T1000 (cell line): ENCODE measurements at regions not wholly inside any gene's neighbourhood (a gene's known extent, or its start where the extent isn't known, plus 50 kb on each side); places are given as distances from the start of the nearest gene placed in this dataset.
"Not testable (repeated sequence)": the region's sequence is repeated elsewhere in the genome, so short reads cannot be mapped to it uniquely, and the experiment has no call there.

Source experiments
- DNase-seq: peaks from one replicate; lab custom pipeline; 2025; ENCODE audit warnings: mixed read lengths; lab: John Stamatoyannopoulos, UW

- DNase-seq, result no peak
Observed at GRCh38 chr4:17060230-17060629, 161.8 kb upstream of the LDB2 start.

- DNase-seq, result no peak
Observed at GRCh38 chr4:17058916-17059741, 160.7 kb upstream of the LDB2 start.

DNA sequence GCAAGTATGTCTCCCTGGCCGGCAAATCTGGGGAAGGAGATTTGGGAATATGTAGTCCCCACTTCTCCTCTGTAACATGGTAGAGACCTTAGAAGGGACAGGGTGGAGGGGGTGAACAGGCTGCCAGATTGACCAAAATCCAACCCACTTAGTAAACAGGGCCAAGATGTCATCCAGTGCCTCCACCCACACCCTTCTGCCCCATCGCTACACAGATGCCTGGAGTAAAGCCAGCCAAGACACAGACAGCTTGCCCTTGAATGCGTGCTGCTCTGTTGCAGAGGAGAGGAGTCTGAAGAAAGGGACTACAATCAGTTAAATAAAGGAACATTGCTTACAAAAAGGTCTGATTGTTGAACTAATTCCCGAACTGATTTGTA, 160.1 kb upstream of the LDB2 start:
- DNase-seq, result no peak

GRCh38 chr4:17057035-17057434, 158.6 kb upstream of the LDB2 start:
- DNase-seq, result no peak

- peak; percentile 52 for DNase-seq
Observed at GRCh38 chr4:17055788-17056187, 157.3 kb upstream of the LDB2 start.

DNA sequence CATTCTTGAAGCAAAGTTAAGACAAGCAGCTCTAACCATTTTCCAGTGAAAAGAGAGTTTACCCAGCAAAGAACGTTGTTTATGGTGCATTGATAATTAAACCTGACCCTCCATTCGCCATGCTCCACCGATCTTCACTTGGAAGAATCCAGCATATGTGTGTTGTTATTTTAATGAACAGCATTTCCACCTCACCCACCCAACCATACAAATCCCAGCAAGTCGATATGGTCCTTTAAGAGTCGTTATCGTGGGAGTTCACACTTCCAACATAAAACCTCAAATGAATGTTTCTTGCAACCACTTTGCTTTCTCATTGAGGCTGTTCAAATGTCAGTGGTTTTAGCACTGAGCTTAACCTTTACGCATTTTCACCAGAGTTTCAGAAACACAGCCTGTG, 147.4 kb upstream of the LDB2 start:
- DNase-seq, result no peak

- no peak for DNase-seq
Observed at GRCh38 chr4:17038510-17039176, 140.2 kb upstream of the LDB2 start.

DNA sequence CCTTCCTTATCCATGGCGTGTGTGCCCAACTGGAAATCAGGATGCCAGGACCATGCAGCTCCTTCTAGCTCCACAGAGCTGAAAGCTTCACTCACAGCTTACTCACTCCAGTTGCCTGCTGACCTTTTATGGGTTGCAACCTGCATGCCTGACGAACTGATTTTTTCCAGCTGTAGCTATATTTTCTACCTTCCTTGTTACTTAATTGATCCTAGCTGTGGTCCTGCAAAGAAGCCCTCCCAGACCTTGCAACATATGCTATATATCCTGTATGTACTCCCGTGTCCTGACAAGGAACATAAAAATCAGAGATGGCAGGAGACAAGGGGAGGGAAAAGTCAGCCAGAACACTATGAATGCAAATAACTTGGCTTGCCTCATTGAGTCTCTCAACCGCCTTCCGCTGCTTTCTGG, 135.3 kb upstream of the LDB2 start:
- no peak for DNase-seq

DNA sequence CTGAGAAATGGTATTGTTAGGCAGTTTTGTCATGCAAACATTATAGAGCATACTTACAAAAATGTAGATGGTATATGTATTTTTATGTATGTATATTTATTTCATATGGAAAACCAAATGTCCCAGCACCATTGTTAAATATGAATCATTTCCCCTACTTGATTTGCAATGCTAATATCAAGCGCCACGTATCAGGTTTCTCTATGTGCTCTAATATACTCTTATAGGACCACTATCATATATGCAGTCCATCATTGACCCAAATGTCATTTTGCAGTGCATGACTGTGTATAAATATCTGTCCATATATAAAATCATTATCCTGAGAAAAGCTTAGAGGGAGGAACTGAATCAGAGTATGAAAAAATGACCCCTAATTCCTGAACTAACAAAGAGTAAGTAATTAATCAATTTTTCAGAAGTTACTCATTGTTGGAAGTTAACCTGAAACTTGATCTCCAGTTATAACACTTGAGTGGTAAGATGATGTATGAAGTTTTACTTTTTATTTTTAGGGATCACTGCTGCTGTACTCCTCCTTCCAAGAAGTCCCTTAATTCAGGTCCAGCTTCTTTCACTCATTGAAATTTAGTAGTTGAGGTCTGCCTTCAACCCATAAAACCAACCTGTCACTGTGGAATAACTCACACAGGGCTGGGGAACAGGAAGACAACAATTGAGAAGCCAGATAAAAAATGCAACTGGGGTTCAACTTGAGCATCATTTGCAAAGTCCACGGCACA, 134.8 kb upstream of the LDB2 start:
- no peak for DNase-seq

DNA sequence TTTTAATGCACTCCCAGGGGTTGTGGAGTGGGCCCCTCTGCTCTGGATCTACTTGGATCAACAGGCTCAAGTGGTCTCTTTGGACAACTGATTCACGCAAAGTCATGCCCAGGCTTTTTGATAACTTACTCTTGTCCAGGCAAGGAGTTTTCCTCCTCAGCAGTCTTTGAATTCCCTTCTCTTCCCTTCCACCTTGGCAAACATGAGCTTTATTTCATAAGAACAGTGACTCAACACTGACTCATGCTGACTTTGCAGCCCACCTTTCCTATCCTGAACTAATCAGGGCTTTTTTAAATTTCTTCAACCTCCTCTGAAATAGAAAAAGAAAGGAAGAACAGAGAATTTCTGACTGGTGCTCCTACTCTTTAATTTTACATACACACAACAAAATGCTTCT, 132.1 kb upstream of the LDB2 start:
- DNase-seq, result peak; percentile 17

- no peak for DNase-seq
Observed at GRCh38 chr4:17029964-17030363, 131.5 kb upstream of the LDB2 start.

GRCh38 chr4:17029432-17029831, 131.0 kb upstream of the LDB2 start:
- no peak for DNase-seq

- peak; percentile 78 for DNase-seq
Observed at GRCh38 chr4:17027495-17027894, 129.1 kb upstream of the LDB2 start.

GRCh38 chr4:17024425-17024824, 126.0 kb upstream of the LDB2 start:
- DNase-seq, result no peak

- no peak for DNase-seq
Observed at GRCh38 chr4:17020901-17021300, 122.5 kb upstream of the LDB2 start.

DNA sequence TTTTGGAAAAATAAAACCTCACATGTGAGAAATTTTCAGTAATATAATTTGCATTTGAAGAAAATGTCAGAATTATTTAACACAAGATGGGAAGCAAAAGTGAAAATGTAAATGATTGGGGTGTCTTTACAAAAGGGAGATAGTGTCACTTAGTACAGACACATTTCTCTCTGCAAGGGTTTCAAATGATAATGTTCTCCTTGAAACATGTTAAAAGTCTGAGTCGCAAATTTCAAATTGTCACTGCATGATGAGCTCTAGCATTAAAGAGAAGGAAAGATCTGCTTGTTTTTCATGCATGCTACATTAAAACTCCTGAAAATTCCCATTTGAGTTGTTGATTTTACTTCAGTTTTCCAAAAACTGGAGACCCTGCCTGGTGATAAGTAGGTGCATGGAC, 122.0 kb upstream of the LDB2 start:
- no peak for DNase-seq

- DNase-seq, result not testable (repeated sequence)
Observed at GRCh38 chr4:17018621-17019020, 120.2 kb upstream of the LDB2 start.

DNA sequence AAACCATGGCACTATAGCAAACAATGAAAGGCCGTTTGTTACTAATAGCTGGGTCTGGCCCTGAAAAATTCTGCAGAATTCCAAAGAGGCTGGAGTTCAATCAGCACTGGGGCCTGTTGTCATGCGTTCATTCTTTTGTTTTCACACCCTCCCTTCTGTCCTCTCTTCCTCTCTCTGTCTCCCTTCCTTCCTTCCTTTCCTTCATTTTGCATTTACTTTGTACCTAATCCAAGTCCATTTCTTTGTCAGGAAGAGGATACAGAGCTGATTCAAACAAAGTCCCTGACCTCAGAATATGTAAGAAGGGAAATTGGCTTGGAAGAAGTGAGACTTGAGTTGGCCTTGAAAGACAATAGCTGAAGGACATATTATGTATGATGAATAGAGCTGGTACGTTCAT, 119.6 kb upstream of the LDB2 start:
- DNase-seq, result no peak

- DNase-seq, result no peak
Observed at GRCh38 chr4:17013382-17014006, 115.0 kb upstream of the LDB2 start.

DNA sequence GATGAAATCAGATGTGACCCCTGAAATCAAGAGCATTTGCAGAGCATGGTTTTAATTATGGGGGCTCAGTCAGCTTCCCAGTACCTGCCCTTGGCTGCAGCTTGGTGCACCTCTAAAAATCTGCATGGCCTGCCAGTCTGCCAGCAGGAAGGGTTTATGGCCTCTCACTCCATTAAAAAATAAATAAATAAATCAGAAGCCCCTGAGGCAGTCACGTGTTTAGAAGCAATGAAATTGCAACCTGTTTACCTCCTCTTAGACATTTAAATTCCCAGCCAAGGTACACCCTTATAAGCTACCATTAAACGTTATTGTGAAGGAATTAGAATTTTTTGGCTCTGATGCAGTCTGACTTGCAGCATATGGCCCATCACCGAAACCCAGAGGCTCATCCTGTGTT, 114.0 kb upstream of the LDB2 start:
- no peak for DNase-seq

GRCh38 chr4:17010426-17011087, 112.1 kb upstream of the LDB2 start:
- DNase-seq, result no peak

GRCh38 chr4:17009871-17010367, 111.5 kb upstream of the LDB2 start:
- DNase-seq, result no peak
